Neuronal stem cell (in vitro differentiated cells): ENCODE measurements at regions not wholly inside any gene's neighbourhood (a gene's known extent, or its start where the extent isn't known, plus 50 kb on each side); places are given as distances from the start of the nearest gene placed in this dataset.

Source experiments
- DNase-seq: peaks from one replicate; pipeline ENCODE4 v3.0.0-alpha.2; 2013; ENCODE audit warnings: low spot score
- H2AFZ ChIP-seq: one replicate; pipeline ENCODE4 v1.6.1; 2013; ENCODE audit warnings: mild to moderate bottlenecking, low read length, inconsistent platforms
- H2AK5ac ChIP-seq: 2 replicates; pipeline ENCODE4 v1.6.1; 2013; ENCODE audit warnings: low read depth, mild to moderate bottlenecking, inconsistent platforms, low read length, moderate library complexity, mixed read lengths
- H2BK120ac ChIP-seq: 2 replicates; pipeline ENCODE4 v1.6.1; 2013; ENCODE audit warnings: low read depth, mild to moderate bottlenecking, inconsistent platforms, low read length, moderate library complexity, mixed read lengths
- H2BK12ac ChIP-seq: one replicate; pipeline ENCODE4 v1.6.1; 2013; ENCODE audit warnings: low read length, inconsistent platforms
- H2BK15ac ChIP-seq: 2 replicates; pipeline ENCODE4 v1.6.1; 2013; ENCODE audit warnings: mild to moderate bottlenecking, low read length, inconsistent platforms, mixed read lengths
- H2BK5ac ChIP-seq: one replicate; pipeline ENCODE4 v1.6.1; 2013; ENCODE audit warnings: inconsistent platforms, mild to moderate bottlenecking, low read length, moderate library complexity
- H3K14ac ChIP-seq: one replicate; pipeline ENCODE4 v1.6.1; 2013; ENCODE audit warnings: low read length, inconsistent platforms
- H3K18ac ChIP-seq: 2 replicates; pipeline ENCODE4 v1.6.1; 2013; ENCODE audit warnings: low read length, inconsistent platforms
- H3K23ac ChIP-seq: 2 replicates; pipeline ENCODE4 v1.6.1; 2013; ENCODE audit warnings: low read depth, mild to moderate bottlenecking, mixed read lengths, low read length, inconsistent platforms; ENCODE audit not compliant: poor library complexity
- H3K27ac ChIP-seq: replicated peaks from 3 replicates; pipeline ENCODE4 v1.5.1; 2013; ENCODE audit warnings: low read length, inconsistent platforms
- H3K27me3 ChIP-seq, 3 experiments: 2 replicates each; pipeline ENCODE4 v1.6.1; 2013; ENCODE audit warnings: low read length in 3 of 3, mild to moderate bottlenecking in 2 of 3, inconsistent platforms in 1 of 3, low read depth in 1 of 3, mixed read lengths in 1 of 3, moderate library complexity in 1 of 3; ENCODE audit not compliant: control insufficient read depth in 3 of 3, insufficient read depth in 3 of 3
- H3K36me3 ChIP-seq, 2 donors: replicated peaks in 1 of 2; 2 replicates each; pipeline ENCODE4 v1.6.1; 2013; ENCODE audit warnings: low read length in 2 of 2; ENCODE audit not compliant: control insufficient read depth in 2 of 2, insufficient read depth in 2 of 2
- H3K4ac ChIP-seq: 2 replicates; pipeline ENCODE4 v1.6.1; 2013; ENCODE audit warnings: inconsistent platforms, mild to moderate bottlenecking, low read length, moderate library complexity
- H3K4me1 ChIP-seq, 2 donors: 1 replicate in 1 of 2; 2 replicates in 1 of 2; pipeline ENCODE4 v1.6.1; 2013; ENCODE audit warnings: low read length in 2 of 2, low read depth in 1 of 2; ENCODE audit not compliant: control insufficient read depth in 2 of 2, insufficient read depth in 1 of 2
- H3K4me2 ChIP-seq: one replicate; pipeline ENCODE4 v1.6.1; 2013; ENCODE audit warnings: mild to moderate bottlenecking, low read length, inconsistent platforms; ENCODE audit not compliant: insufficient read depth, poor library complexity, severe bottlenecking
- H3K4me3 ChIP-seq, 2 donors: 2 replicates each; pipeline ENCODE4 v1.5.1; 2013; ENCODE audit warnings: low read length in 2 of 2, mild to moderate bottlenecking in 2 of 2, inconsistent platforms in 1 of 2, moderate library complexity in 1 of 2
- H3K79me1 ChIP-seq: one replicate; pipeline ENCODE4 v1.6.1; 2013; ENCODE audit warnings: low read depth, mild to moderate bottlenecking, inconsistent platforms, low read length, moderate library complexity
- H3K9ac ChIP-seq: one replicate; pipeline ENCODE4 v1.6.1; 2013; ENCODE audit warnings: mild to moderate bottlenecking, low read depth, low read length, inconsistent platforms; ENCODE audit not compliant: poor library complexity
- H3K9me3 ChIP-seq, 2 donors: replicated peaks in 1 of 2; 2 replicates each; pipeline versions ENCODE3 to v1.6.1; 2013; ENCODE audit warnings: low read length in 2 of 2, mild to moderate bottlenecking in 2 of 2, inconsistent platforms in 1 of 2, low read depth in 1 of 2, mixed read lengths in 1 of 2, moderate library complexity in 1 of 2; ENCODE audit not compliant: control insufficient read depth in 2 of 2, insufficient read depth in 1 of 2
- H4K8ac ChIP-seq: one replicate; pipeline ENCODE4 v1.6.1; 2013; ENCODE audit warnings: low read depth, mild to moderate bottlenecking, inconsistent platforms, low read length, moderate library complexity
- H4K91ac ChIP-seq: one replicate; pipeline ENCODE4 v1.6.1; 2013; ENCODE audit warnings: low read length, low read depth, mild to moderate bottlenecking, inconsistent platforms; ENCODE audit not compliant: poor library complexity
- WGBS, 2 donors: extraction: QIAGEN DNeasy Blood & Tissue Kit; methylation state at CpG; one replicate each; pipeline ENCODE4 v1.1.7; 2013; ENCODE audit warnings: missing lambda C conversion rate in 2 of 2, mixed read lengths in 1 of 2; ENCODE audit not compliant: insufficient read length in 2 of 2, insufficient replicate concordance in 1 of 2; ENCODE audit errors: extremely low coverage in 2 of 2; 5-methylcytosine and 5-hydroxymethylcytosine counted together

DNA sequence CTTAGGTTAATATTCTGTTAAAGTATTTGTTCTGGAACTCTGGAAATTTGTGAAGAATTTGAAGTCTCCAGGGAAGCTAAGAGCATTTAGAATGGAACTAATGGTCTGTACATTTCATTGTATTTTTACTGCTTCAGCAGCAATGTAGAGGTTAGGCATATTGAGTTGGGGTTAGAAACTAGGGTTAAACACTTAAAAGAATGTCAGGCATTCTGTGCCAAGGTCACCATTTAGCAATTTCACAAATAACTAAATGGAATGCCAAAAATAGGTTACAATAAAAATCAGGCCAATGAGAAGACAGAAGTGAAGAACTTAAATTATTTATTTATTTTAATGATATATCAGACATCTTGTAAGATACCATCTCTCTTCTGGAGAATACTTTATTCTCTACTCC is 210.8 kb downstream of the C12orf50 start:
- H2BK120ac ChIP-seq = no peak overlapping the region
- no peak for DNase-seq
- no peak overlapping the region for H2AFZ ChIP-seq
- no peak overlapping the region for H3K9ac ChIP-seq
- peaks cover 0 to 2% of the 10 kb centered on the region in 2 donors for H3K4me1 ChIP-seq
- H2AK5ac ChIP-seq = no peak overlapping the region
- no peaks in the 10 kb centered on the region for H3K36me3 ChIP-seq
- no peak overlapping the region for H3K23ac ChIP-seq
- H3K27me3 ChIP-seq = no peaks in the 10 kb centered on the region
- H3K4ac ChIP-seq = no peak overlapping the region
- no peak overlapping the region for H3K18ac ChIP-seq
- H2BK5ac ChIP-seq = no peak overlapping the region
- no peak overlapping the region for H4K8ac ChIP-seq
- no peak overlapping the region for H2BK12ac ChIP-seq
- H2BK15ac ChIP-seq = no peak overlapping the region
- H3K4me2 ChIP-seq = no peak overlapping the region
- H3K79me1 ChIP-seq = no peaks in the 10 kb centered on the region
- no peak overlapping the region for H3K4me3 ChIP-seq
- no peak overlapping the region for H4K91ac ChIP-seq
- H3K27ac ChIP-seq = no peak overlapping the region
- no peaks in the 10 kb centered on the region for H3K9me3 ChIP-seq
- H3K14ac ChIP-seq = no peak overlapping the region

DNA sequence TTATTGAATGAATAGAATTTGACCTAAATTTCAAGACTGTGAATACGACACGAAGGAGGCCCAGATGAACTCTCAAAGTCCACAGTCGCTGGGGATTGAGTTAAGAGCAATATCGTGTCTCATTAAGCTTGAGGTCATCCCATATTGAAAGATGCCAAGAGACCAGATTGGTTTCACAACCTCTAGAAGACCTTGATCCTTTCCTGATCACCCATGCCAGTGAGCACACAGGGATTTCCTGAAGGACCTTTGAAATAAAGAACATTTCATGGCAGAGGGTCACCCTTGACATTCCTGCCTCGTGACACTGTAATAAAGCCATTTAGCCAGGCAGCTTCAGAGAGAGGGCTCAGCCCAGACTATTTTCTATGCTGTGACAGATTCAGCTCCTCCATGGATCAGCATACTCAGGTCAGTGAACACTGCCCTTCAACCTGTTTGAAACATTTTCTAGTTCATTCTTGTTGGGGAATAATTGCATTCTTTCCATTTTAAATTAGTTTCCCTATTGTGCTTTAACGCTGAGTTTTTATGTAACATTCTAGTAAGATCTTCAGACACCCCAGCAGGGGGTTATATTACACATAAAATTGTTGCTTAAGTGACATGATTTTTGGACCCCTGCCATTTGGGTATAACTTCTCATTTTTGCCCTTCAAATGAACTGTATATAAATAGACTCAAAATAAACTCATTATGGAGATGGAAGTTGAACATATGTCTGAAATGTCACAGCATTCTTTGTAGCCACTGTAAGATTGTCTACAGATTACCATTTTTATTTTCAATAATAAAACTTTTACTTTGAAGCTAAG is 213.2 kb downstream of the C12orf50 start:
- no peak overlapping the region for H3K9ac ChIP-seq
- no peak overlapping the region for H4K8ac ChIP-seq
- H3K23ac ChIP-seq = no peak overlapping the region
- no peak overlapping the region for H2AFZ ChIP-seq
- no peak overlapping the region for H2BK12ac ChIP-seq
- H4K91ac ChIP-seq = no peak overlapping the region
- peaks cover 0 to 2% of the 10 kb centered on the region in 2 donors for H3K4me1 ChIP-seq
- no CpG with 5 or more reads among the region's 6 CpGs for WGBS, 2 donors
- H3K18ac ChIP-seq = no peak overlapping the region
- no peak for DNase-seq
- no peak overlapping the region for H3K4ac ChIP-seq
- H3K4me3 ChIP-seq = no peak overlapping the region
- H2BK5ac ChIP-seq = no peak overlapping the region
- H3K36me3 ChIP-seq = no peaks in the 10 kb centered on the region
- H3K14ac ChIP-seq = no peak overlapping the region
- H3K9me3 ChIP-seq = no peaks in the 10 kb centered on the region
- H3K4me2 ChIP-seq = no peak overlapping the region
- no peak overlapping the region for H3K27ac ChIP-seq
- no peaks in the 10 kb centered on the region for H3K79me1 ChIP-seq
- no peak overlapping the region for H2BK15ac ChIP-seq
- H3K27me3 ChIP-seq = no peaks in the 10 kb centered on the region
- no peak overlapping the region for H2AK5ac ChIP-seq
- no peak overlapping the region for H2BK120ac ChIP-seq

DNA sequence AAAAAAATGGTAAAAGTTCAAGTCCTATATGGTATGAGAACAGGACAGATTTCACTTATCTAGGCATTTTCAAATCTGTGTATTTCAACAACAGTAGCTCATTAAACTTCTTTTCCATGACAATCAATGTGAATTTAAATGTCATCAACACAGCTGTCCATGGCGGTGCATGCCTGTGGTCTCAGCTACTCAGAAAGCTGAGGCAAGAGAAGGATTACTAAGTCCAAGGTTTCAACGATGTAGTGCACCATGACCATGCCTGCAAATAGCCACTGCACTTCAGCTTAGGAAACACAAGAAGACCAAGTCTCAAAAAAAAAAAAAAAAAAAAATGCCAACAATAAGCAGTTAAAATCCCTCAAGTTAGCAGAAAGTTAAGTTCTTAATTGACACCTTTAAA is 214.6 kb downstream of the C12orf50 start:
- no peak overlapping the region for H2BK5ac ChIP-seq
- no peak overlapping the region for H4K91ac ChIP-seq
- WGBS, 2 donors = no CpG with 5 or more reads among the region's 2 CpGs
- no peak overlapping the region for H3K27ac ChIP-seq
- no peak overlapping the region for H3K23ac ChIP-seq
- H3K18ac ChIP-seq = no peak overlapping the region
- H3K27me3 ChIP-seq = no peaks in the 10 kb centered on the region
- no peak overlapping the region for H2AFZ ChIP-seq
- no peak overlapping the region for H3K4me2 ChIP-seq
- H2BK120ac ChIP-seq = no peak overlapping the region
- H2BK15ac ChIP-seq = no peak overlapping the region
- no peak overlapping the region for H3K14ac ChIP-seq
- no peak overlapping the region for H2BK12ac ChIP-seq
- no peak overlapping the region for H3K4me3 ChIP-seq
- no peak overlapping the region for H2AK5ac ChIP-seq
- no peak overlapping the region for H3K9ac ChIP-seq
- H3K4ac ChIP-seq = no peak overlapping the region
- H3K9me3 ChIP-seq = no peaks in the 10 kb centered on the region
- no peak overlapping the region for H4K8ac ChIP-seq
- H3K79me1 ChIP-seq = no peaks in the 10 kb centered on the region
- H3K4me1 ChIP-seq = peaks cover 0 to 2% of the 10 kb centered on the region in 2 donors
- no peaks in the 10 kb centered on the region for H3K36me3 ChIP-seq
- DNase-seq = no peak

DNA sequence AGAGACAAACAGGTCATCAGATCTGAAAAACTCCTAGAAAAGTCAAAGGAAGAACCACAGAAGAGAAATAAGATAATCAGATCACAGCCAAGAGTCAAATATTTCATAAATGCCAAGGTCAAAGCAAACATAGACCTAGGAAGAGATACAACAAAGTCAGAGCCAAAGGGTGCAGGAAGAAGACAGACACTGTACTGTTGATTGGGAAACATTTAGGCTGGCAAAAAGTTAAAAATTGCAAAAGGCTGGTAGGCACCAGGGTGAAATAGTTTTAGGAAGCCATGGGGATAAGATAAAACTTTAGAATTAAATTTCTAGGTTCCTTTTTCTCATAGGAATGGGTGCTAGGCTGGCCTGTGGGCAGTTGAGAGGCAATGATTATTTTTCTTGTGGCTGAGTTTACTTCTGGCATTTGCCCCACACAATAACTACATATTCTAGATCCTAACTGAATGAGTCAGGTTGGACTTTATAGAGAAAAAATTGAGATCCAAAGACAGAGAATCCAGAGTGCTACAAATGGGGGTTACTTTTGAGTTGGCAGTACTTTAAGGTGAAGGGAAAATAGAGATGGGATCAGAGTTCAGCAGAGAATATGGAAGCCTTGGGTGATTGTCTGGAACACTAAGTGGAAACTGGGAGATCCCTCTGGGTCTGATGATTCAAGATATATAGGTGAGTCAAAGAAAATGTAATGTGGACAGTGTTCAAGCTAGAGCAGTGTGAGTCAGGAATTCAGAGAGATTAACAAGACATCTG is 215.5 kb downstream of the C12orf50 start:
- no peak overlapping the region for H3K9ac ChIP-seq
- H3K23ac ChIP-seq = no peak overlapping the region
- H3K4me1 ChIP-seq = peaks cover 0 to 2% of the 10 kb centered on the region in 2 donors
- no peak overlapping the region for H3K4ac ChIP-seq
- H2AFZ ChIP-seq = no peak overlapping the region
- no peak overlapping the region for H3K14ac ChIP-seq
- H2AK5ac ChIP-seq = no peak overlapping the region
- H3K27me3 ChIP-seq = no peaks in the 10 kb centered on the region
- H3K36me3 ChIP-seq = no peaks in the 10 kb centered on the region
- DNase-seq = no peak
- H2BK120ac ChIP-seq = no peak overlapping the region
- no peak overlapping the region for H4K8ac ChIP-seq
- no peaks in the 10 kb centered on the region for H3K79me1 ChIP-seq
- H4K91ac ChIP-seq = no peak overlapping the region
- H3K27ac ChIP-seq = no peak overlapping the region
- H2BK5ac ChIP-seq = no peak overlapping the region
- no peak overlapping the region for H2BK12ac ChIP-seq
- no peak overlapping the region for H3K4me2 ChIP-seq
- H3K9me3 ChIP-seq = no peaks in the 10 kb centered on the region
- H3K18ac ChIP-seq = no peak overlapping the region
- H2BK15ac ChIP-seq = no peak overlapping the region
- no peak overlapping the region for H3K4me3 ChIP-seq
